ENCODE measurements at regions not wholly inside any gene's neighbourhood (a gene's known extent, or its start where the extent isn't known, plus 50 kb on each side); places are given as distances from the start of the nearest gene placed in this dataset.

GRCh38 chr4:65893957-65894755 is 223.9 kb upstream of the EPHA5 start:
- CTCF ChIA-PET: no interaction called here
- no peak overlapping the region for H3K27ac Mint-ChIP-seq
- ATAC-seq (replicated peaks in 1 of 4): no peak

GRCh38 chr4:65893271-65893670 is 223.0 kb upstream of the EPHA5 start:
- H3K4me1 Mint-ChIP-seq: no peaks in the 10 kb centered on the region
- no peaks in the 10 kb centered on the region for H3K36me3 Mint-ChIP-seq
- CTCF ChIA-PET: no interaction called here
- no peak overlapping the region for H3K4me3 Mint-ChIP-seq
- H3K9me3 ChIP-seq: no peaks in the 10 kb centered on the region
- H3K4me3 ChIP-seq (ENCODE audit: control insufficient read depth in 1 of 2, extremely low read depth in 1 of 2, low read length in 1 of 2): no peak overlapping the region
- H3K4me1 ChIP-seq (ENCODE audit: control insufficient read depth in 1 of 2, extremely low read depth in 1 of 2, insufficient read depth in 2 of 2, low read length in 2 of 2): no peaks in the 10 kb centered on the region
- H3K36me3 ChIP-seq (ENCODE audit: control insufficient read depth in 2 of 2, extremely low read depth in 1 of 2, insufficient read depth in 1 of 2, low read length in 1 of 2): no peaks in the 10 kb centered on the region
- ATAC-seq (replicated peaks in 1 of 4): no peak
- DNase-seq: no peak
- POLR2A ChIA-PET: interaction anchor here in 1 of 2 donors (0.6 kb wide), 1 partner anchor 19 kb away, joined by 3 read pairs; no protein-coding TSS in a partner anchor
- no peak overlapping the region for H3K27ac Mint-ChIP-seq
- peaks cover 5 to 20% (median 12%) of the 10 kb centered on the region in 3 donors for H3K9me3 Mint-ChIP-seq
- 60% methylated on average over 1 of the region's 1 CpG for WGBS (ENCODE audit: insufficient coverage)
- no peak overlapping the region for H3K27ac ChIP-seq (ENCODE audit: low read length)
- H3K27me3 Mint-ChIP-seq: no peaks in the 10 kb centered on the region
- no peaks in the 10 kb centered on the region for H3K27me3 ChIP-seq (replicated peaks in 1 of 2; ENCODE audit: control insufficient read depth in 2 of 2, extremely low read depth in 1 of 2, insufficient read depth in 2 of 2, low read length in 1 of 2)

More at GRCh38 chr4:65893957-65894755, 223.9 kb upstream of the EPHA5 start:
- Mint-ChIP-seq H3K4me1 (no peaks in the 10 kb centered on the region), H3K4me3 (no peak overlapping the region), H3K9me3 (peaks cover 5 to 22% (median 21%) of the 10 kb centered on the region in 3 donors), H3K36me3 (no peaks in the 10 kb centered on the region), H3K27me3 (no peaks in the 10 kb centered on the region)
- H3K27me3 ChIP-seq (replicated peaks in 1 of 2; ENCODE audit: control insufficient read depth in 2 of 2, extremely low read depth in 1 of 2, insufficient read depth in 2 of 2, low read length in 1 of 2): no peaks in the 10 kb centered on the region
- POLR2A ChIA-PET: interaction anchor here in 1 of 2 donors (0.6 kb wide), 1 partner anchor 18 kb away, joined by 3 read pairs; no protein-coding TSS in a partner anchor
- H3K4me1 ChIP-seq (ENCODE audit: control insufficient read depth in 1 of 2, extremely low read depth in 1 of 2, insufficient read depth in 2 of 2, low read length in 2 of 2): no peaks in the 10 kb centered on the region
- H3K9me3 ChIP-seq: no peaks in the 10 kb centered on the region
- WGBS (ENCODE audit: insufficient coverage): 31% methylated on average over 3 of the region's 6 CpGs
- no peak overlapping the region for H3K27ac ChIP-seq (ENCODE audit: low read length)
- no peak overlapping the region for H3K4me3 ChIP-seq (ENCODE audit: control insufficient read depth in 1 of 2, extremely low read depth in 1 of 2, low read length in 1 of 2)
- H3K36me3 ChIP-seq (ENCODE audit: control insufficient read depth in 2 of 2, extremely low read depth in 1 of 2, insufficient read depth in 1 of 2, low read length in 1 of 2): no peaks in the 10 kb centered on the region
- DNase-seq: no peak

- ATAC-seq (replicated peaks in 1 of 4): no peak
- H3K36me3 Mint-ChIP-seq: no peaks in the 10 kb centered on the region
- POLR2A ChIA-PET: no interaction called here
Observed at GRCh38 chr4:65880594-65880993, 210.3 kb upstream of the EPHA5 start.

GRCh38 chr4:65868096-65868824 is 198.0 kb upstream of the EPHA5 start:
- Mint-ChIP-seq H3K4me1 (no peaks in the 10 kb centered on the region), H3K4me3 (no peak overlapping the region), H3K36me3 (no peaks in the 10 kb centered on the region), H3K27ac (no peak overlapping the region), H3K27me3 (no peaks in the 10 kb centered on the region), H3K9me3 (peaks cover 10 to 15% (median 12%) of the 10 kb centered on the region in 3 donors)
- no peaks in the 10 kb centered on the region for H3K9me3 ChIP-seq
- no peak overlapping the region for H3K4me3 ChIP-seq (ENCODE audit: control insufficient read depth in 1 of 2, extremely low read depth in 1 of 2, low read length in 1 of 2)
- 54% methylated on average over 2 of the region's 4 CpGs for WGBS (ENCODE audit: insufficient coverage)
- H3K36me3 ChIP-seq (ENCODE audit: control insufficient read depth in 2 of 2, extremely low read depth in 1 of 2, insufficient read depth in 1 of 2, low read length in 1 of 2): no peaks in the 10 kb centered on the region
- H3K27me3 ChIP-seq (replicated peaks in 1 of 2; ENCODE audit: control insufficient read depth in 2 of 2, extremely low read depth in 1 of 2, insufficient read depth in 2 of 2, low read length in 1 of 2): no peaks in the 10 kb centered on the region
- no peak for ATAC-seq (replicated peaks in 1 of 4)
- DNase-seq: no peak
- ChIA-PET CTCF (no interaction called here), POLR2A (no interaction called here)
- H3K27ac ChIP-seq (ENCODE audit: low read length): no peak overlapping the region
- H3K4me1 ChIP-seq (ENCODE audit: control insufficient read depth in 1 of 2, extremely low read depth in 1 of 2, insufficient read depth in 2 of 2, low read length in 2 of 2): no peaks in the 10 kb centered on the region

More at GRCh38 chr4:65880594-65880993, 210.3 kb upstream of the EPHA5 start:
- no CpG with 5 or more reads among the region's 1 CpG for WGBS (ENCODE audit: insufficient coverage)
- H3K4me1 Mint-ChIP-seq: no peaks in the 10 kb centered on the region
- H3K4me1 ChIP-seq (ENCODE audit: control insufficient read depth in 1 of 2, extremely low read depth in 1 of 2, insufficient read depth in 2 of 2, low read length in 2 of 2): no peaks in the 10 kb centered on the region
- no peak for DNase-seq
- H3K27me3 ChIP-seq (replicated peaks in 1 of 2; ENCODE audit: control insufficient read depth in 2 of 2, extremely low read depth in 1 of 2, insufficient read depth in 2 of 2, low read length in 1 of 2): no peaks in the 10 kb centered on the region
- no peak overlapping the region for H3K4me3 ChIP-seq (ENCODE audit: control insufficient read depth in 1 of 2, extremely low read depth in 1 of 2, low read length in 1 of 2)
- no peaks in the 10 kb centered on the region for H3K9me3 ChIP-seq
- CTCF ChIA-PET: no interaction called here
- no peaks in the 10 kb centered on the region for H3K36me3 ChIP-seq (ENCODE audit: control insufficient read depth in 2 of 2, extremely low read depth in 1 of 2, insufficient read depth in 1 of 2, low read length in 1 of 2)
- no peaks in the 10 kb centered on the region for H3K27me3 Mint-ChIP-seq
- no peak overlapping the region for H3K27ac Mint-ChIP-seq
- peaks cover 5 to 7% (median 6%) of the 10 kb centered on the region in 3 donors for H3K9me3 Mint-ChIP-seq
- no peak overlapping the region for H3K4me3 Mint-ChIP-seq
- H3K27ac ChIP-seq (ENCODE audit: low read length): no peak overlapping the region

GRCh38 chr4:65865489-65865888 is 195.2 kb upstream of the EPHA5 start:
- Histone ChIP-seq H3K27me3 (replicated peaks in 1 of 2; ENCODE audit: control insufficient read depth in 2 of 2, extremely low read depth in 1 of 2, insufficient read depth in 2 of 2, low read length in 1 of 2) (no peaks in the 10 kb centered on the region), H3K36me3 (ENCODE audit: control insufficient read depth in 2 of 2, extremely low read depth in 1 of 2, insufficient read depth in 1 of 2, low read length in 1 of 2) (no peaks in the 10 kb centered on the region), H3K4me1 (ENCODE audit: control insufficient read depth in 1 of 2, extremely low read depth in 1 of 2, insufficient read depth in 2 of 2, low read length in 2 of 2) (no peaks in the 10 kb centered on the region), H3K4me3 (ENCODE audit: control insufficient read depth in 1 of 2, extremely low read depth in 1 of 2, low read length in 1 of 2) (no peak overlapping the region), H3K27ac (ENCODE audit: low read length) (no peak overlapping the region), H3K9me3 (no peaks in the 10 kb centered on the region)
- no peak overlapping the region for H3K4me3 Mint-ChIP-seq
- no peaks in the 10 kb centered on the region for H3K27me3 Mint-ChIP-seq
- ATAC-seq (replicated peaks in 1 of 4): no peak
- WGBS (ENCODE audit: insufficient coverage): 72% methylated on average over 2 of the region's 4 CpGs
- DNase-seq: no peak
- no peaks in the 10 kb centered on the region for H3K36me3 Mint-ChIP-seq
- no peak overlapping the region for H3K27ac Mint-ChIP-seq
- CTCF ChIA-PET: no interaction called here
- POLR2A ChIA-PET: no interaction called here
- peaks cover 13 to 19% (median 17%) of the 10 kb centered on the region in 3 donors for H3K9me3 Mint-ChIP-seq
- H3K4me1 Mint-ChIP-seq: no peaks in the 10 kb centered on the region

- no peaks in the 10 kb centered on the region for H3K36me3 ChIP-seq (ENCODE audit: control insufficient read depth in 2 of 2, extremely low read depth in 1 of 2, insufficient read depth in 1 of 2, low read length in 1 of 2)
- no peaks in the 10 kb centered on the region for H3K27me3 ChIP-seq (replicated peaks in 1 of 2; ENCODE audit: control insufficient read depth in 2 of 2, extremely low read depth in 1 of 2, insufficient read depth in 2 of 2, low read length in 1 of 2)
- ATAC-seq (replicated peaks in 1 of 4): no peak
- H3K9me3 ChIP-seq: no peaks in the 10 kb centered on the region
- peaks cover 12 to 24% (median 14%) of the 10 kb centered on the region in 3 donors for H3K9me3 Mint-ChIP-seq
- no peak for DNase-seq
- H3K36me3 Mint-ChIP-seq: no peaks in the 10 kb centered on the region
- no peak overlapping the region for H3K4me3 ChIP-seq (ENCODE audit: control insufficient read depth in 1 of 2, extremely low read depth in 1 of 2, low read length in 1 of 2)
- ChIA-PET POLR2A (no interaction called here), CTCF (no interaction called here)
- no peak overlapping the region for H3K4me3 Mint-ChIP-seq
- no CpG with 5 or more reads among the region's 2 CpGs for WGBS (ENCODE audit: insufficient coverage)
- H3K27ac Mint-ChIP-seq: no peak overlapping the region
- no peaks in the 10 kb centered on the region for H3K4me1 ChIP-seq (ENCODE audit: control insufficient read depth in 1 of 2, extremely low read depth in 1 of 2, insufficient read depth in 2 of 2, low read length in 2 of 2)
- H3K4me1 Mint-ChIP-seq: no peaks in the 10 kb centered on the region
- no peak overlapping the region for H3K27ac ChIP-seq (ENCODE audit: low read length)
- no peaks in the 10 kb centered on the region for H3K27me3 Mint-ChIP-seq
Observed at GRCh38 chr4:65861993-65862392, 191.7 kb upstream of the EPHA5 start.
